HCT116 (cell line): ENCODE measurements at regions not wholly inside any gene's neighbourhood (a gene's known extent, or its start where the extent isn't known, plus 50 kb on each side); places are given as distances from the start of the nearest gene placed in this dataset.

ENCODE experiments used
- ATAC-seq: fragments of 200-7000 bp; cut with Tn5 transposase; 2 replicates; pipeline ENCODE4 v1.9.1; 2020; ENCODE audit warnings: mild to moderate bottlenecking, moderate library complexity
- BruUV-seq: library from RNA; stranded (reverse); fragments of 400-500 nt; replicated peaks from 2 replicates; lab custom pipeline; 2021; lab: Mats Ljungman, UMichigan
- CTCF ChIA-PET: fragments of 300-600 bp; sonication (Branson Sonifier 250); formaldehyde crosslinking; loops from one replicate; lab custom pipeline; 2021; ENCODE audit warnings: antibody characterized with exemption; lab: Charles Lee
- POLR2A ChIA-PET: fragments of 300-600, 350-600 bp; sonication (Branson Sonifier 250); formaldehyde crosslinking; loops from one replicate; lab custom pipeline; 2021; ENCODE audit warnings: antibody characterized with exemption; lab: Charles Lee
- RAD21 ChIA-PET, 2 experiments: fragments of 300-600 bp; sonication (Branson Sonifier 250); formaldehyde crosslinking; loops; one replicate each; lab custom pipeline; 2023; ENCODE audit warnings: low total read pairs in 2 of 2; ENCODE audit not compliant: uncharacterized antibody in 2 of 2, unreplicated experiment in 2 of 2, low non-redundant PET in 1 of 2; lab: Charles Lee
- DNase-seq: peaks from one replicate; pipeline ENCODE4 v3.0.0-alpha.2; 2010; ENCODE audit warnings: low read depth, low spot score
- H2AFZ ChIP-seq: fragments of 200-600 bp; shearing (Covaris generic), sonication (generic); 2 replicates; pipeline ENCODE4 v1.6.1; 2017; ENCODE audit warnings: low read depth, mixed run types, mixed read lengths, antibody characterized with exemption, low read length; ENCODE audit not compliant: poor library complexity, severe bottlenecking
- H3K27ac ChIP-seq: 2 replicates; pipeline ENCODE4 v1.5.1; 2012; ENCODE audit warnings: low read depth, low read length
- H3K27me3 ChIP-seq: fragments of 200-600 bp; sonication (generic); 2 replicates; pipeline ENCODE4 v1.6.1; 2016; ENCODE audit warnings: mixed run types, low read length, mixed read lengths; ENCODE audit not compliant: insufficient read depth
- H3K36me3 ChIP-seq, 2 experiments: fragments of 200-500 bp in 1 of 2; fragments of 200-600 bp in 1 of 2; sonication (Bioruptor generic) in 1 of 2; sonication (generic) in 1 of 2; 2 replicates each; pipeline versions ENCODE4 v1.5.1 to v1.6.1; 2014 to 2016; ENCODE audit warnings: low read length in 2 of 2, inconsistent platforms in 1 of 2, mixed read lengths in 1 of 2, mixed run types in 1 of 2; ENCODE audit not compliant: insufficient read depth in 2 of 2, control insufficient read depth in 1 of 2
- H3K4me1 ChIP-seq, 2 experiments: fragments of 200-600 bp in 1 of 2; sonication (generic) in 1 of 2; 2 replicates each; pipeline versions ENCODE4 v1.5.1 to v1.6.1; 2012 to 2017; ENCODE audit warnings: low read length in 2 of 2, inconsistent platforms in 1 of 2, mild to moderate bottlenecking in 1 of 2, mixed read lengths in 1 of 2, mixed run types in 1 of 2, moderate library complexity in 1 of 2; ENCODE audit not compliant: insufficient read depth in 2 of 2, control insufficient read depth in 1 of 2
- H3K4me2 ChIP-seq: fragments of 200-600 bp; sonication (generic); 2 replicates; pipeline ENCODE4 v1.6.1; 2017; ENCODE audit warnings: mixed run types, low read length, mixed read lengths
- H3K4me3 ChIP-seq, 2 experiments: fragments of 200-600 bp in 1 of 2; sonication (generic) in 1 of 2; replicated peaks in 1 of 2; 2 replicates each; pipeline ENCODE4 v1.5.1; 2011 to 2016; ENCODE audit warnings: low read length in 2 of 2, control low read depth in 1 of 2, low read depth in 1 of 2, mild to moderate bottlenecking in 1 of 2, mixed read lengths in 1 of 2, mixed run types in 1 of 2
- H3K79me2 ChIP-seq: fragments of 200-600 bp; sonication (generic); 2 replicates; pipeline ENCODE4 v1.6.1; 2017; ENCODE audit warnings: mild to moderate bottlenecking, mixed run types, low read length, moderate library complexity, mixed read lengths; ENCODE audit not compliant: insufficient read depth
- H3K9ac ChIP-seq: fragments of 200-600 bp; sonication (generic); 2 replicates; pipeline ENCODE4 v1.6.1; 2016; ENCODE audit warnings: low read length, mixed read lengths
- H3K9me2 ChIP-seq: fragments of 200-600 bp; sonication (generic), shearing (Covaris generic); 2 replicates; pipeline ENCODE4 v1.6.1; 2017; ENCODE audit warnings: mixed run types, mild to moderate bottlenecking, moderate library complexity; ENCODE audit not compliant: insufficient read depth
- H3K9me3 ChIP-seq, 2 experiments: fragments of 200-500 bp in 1 of 2; fragments of 200-600 bp in 1 of 2; sonication (Bioruptor generic) in 1 of 2; sonication (generic) in 1 of 2; 2 replicates each; pipeline ENCODE4 v1.6.1; 2014 to 2017; ENCODE audit warnings: low read length in 2 of 2, mixed read lengths in 2 of 2, inconsistent platforms in 1 of 2, low read depth in 1 of 2, mild to moderate bottlenecking in 1 of 2, mixed run types in 1 of 2, moderate library complexity in 1 of 2; ENCODE audit not compliant: control insufficient read depth in 1 of 2, insufficient read depth in 1 of 2
- H4K20me1 ChIP-seq: fragments of 200-600 bp; sonication (generic), shearing (Covaris generic); 2 replicates; pipeline ENCODE4 v1.6.1; 2017; ENCODE audit warnings: mixed run types, mild to moderate bottlenecking, moderate library complexity; ENCODE audit not compliant: insufficient read depth
- CBX3 ChIP-seq: IDR thresholded peaks from 2 replicates; pipeline ENCODE4 v1.6.1; 2012; ENCODE audit warnings: low read depth
- CEBPB ChIP-seq: IDR thresholded peaks from 2 replicates; pipeline ENCODE4 v1.6.1; 2012; ENCODE audit warnings: low read depth
- CTCF ChIP-seq, 3 experiments: fragments of 200-600 bp in 1 of 3; sonication (generic) in 1 of 3; IDR thresholded peaks in 2 of 3; conservative IDR thresholded peaks in 1 of 3; 2 replicates each; pipeline ENCODE4 v1.5.1; 2012 to 2017; ENCODE audit warnings: low read depth in 2 of 3, low read length in 2 of 3, antibody characterized with exemption in 1 of 3, borderline replicate concordance in 1 of 3, control low read depth in 1 of 3, mild to moderate bottlenecking in 1 of 3, mixed read lengths in 1 of 3, mixed run types in 1 of 3, moderate library complexity in 1 of 3; ENCODE audit not compliant: insufficient read depth in 1 of 3
- ELF1 ChIP-seq: IDR thresholded peaks from 2 replicates; pipeline ENCODE4 v1.6.1; 2012; ENCODE audit warnings: low read depth, borderline replicate concordance
- EZH2 ChIP-seq: fragments of 200-600 bp; sonication (generic); IDR thresholded peaks from 2 replicates; pipeline ENCODE4 v1.6.1; 2017; ENCODE audit warnings: antibody characterized with exemption, mixed run types
- EZH2phosphoT487 ChIP-seq: fragments of 200-600 bp; IDR thresholded peaks from 2 replicates; pipeline ENCODE4 v1.6.1; 2018; ENCODE audit warnings: antibody characterized with exemption, borderline replicate concordance
- FOSL1 ChIP-seq: IDR thresholded peaks from 2 replicates; pipeline ENCODE4 v1.6.1; 2012; ENCODE audit warnings: low read depth
- JUND ChIP-seq: IDR thresholded peaks from 2 replicates; pipeline ENCODE4 v1.6.1; 2012
- MAX ChIP-seq: IDR thresholded peaks from 2 replicates; pipeline ENCODE4 v1.6.1; 2012
- POLR2A ChIP-seq: IDR thresholded peaks from 2 replicates; pipeline ENCODE4 v1.7.0; 2011; ENCODE audit warnings: borderline replicate concordance; ENCODE audit not compliant: insufficient read depth, insufficient read length; ENCODE audit errors: extremely low read depth
- REST ChIP-seq: IDR thresholded peaks from 2 replicates; pipeline ENCODE4 v1.6.1; 2012; ENCODE audit warnings: low read depth
- SIN3A ChIP-seq: IDR thresholded peaks from 2 replicates; pipeline ENCODE4 v1.6.1; 2012; ENCODE audit warnings: low read depth
- YY1 ChIP-seq: IDR thresholded peaks from 2 replicates; pipeline ENCODE4 v1.6.1; 2011; ENCODE audit warnings: low read length, low read depth, moderate library complexity, mild to moderate bottlenecking; ENCODE audit not compliant: insufficient replicate concordance; ENCODE audit errors: extremely low read depth
- ZBTB33 ChIP-seq: IDR thresholded peaks from 2 replicates; pipeline ENCODE4 v1.6.1; 2011; ENCODE audit warnings: mild to moderate bottlenecking, low read length, moderate library complexity; ENCODE audit not compliant: insufficient replicate concordance; ENCODE audit errors: extremely low read depth
- ZFX ChIP-seq: fragments of 450-650 bp; IDR thresholded peaks from 2 replicates; pipeline ENCODE4 v1.6.1; 2017
- intact Hi-C: fragments of 100-400 bp; cut with micrococcal nuclease; formaldehyde crosslinking; loops from 2 replicates; pipeline ENCODE4 v1.10.0; 2022

GRCh38 chr6:19999319-20000191 is 162.4 kb downstream of the ID4 start (continued):
- TF ChIP-seq CTCF (IDR thresholded peaks at IDR 0.05 in 2 of 3, conservative IDR thresholded peaks at IDR 0.05 in 1 of 3; ENCODE audit: borderline replicate concordance in 1 of 3, insufficient read depth in 1 of 3, low read depth in 2 of 3, low read length in 2 of 3) (no peak), EZH2 (no peak), MAX (no peak), FOSL1 (no peak), REST (no peak), CBX3 (0 out of 2 replicates have a peak, but pooled peaks have one; percentile 23), CEBPB (no peak)

GRCh38 chr6:20001286-20001685 is 164.1 kb downstream of the ID4 start:
- CTCF ChIA-PET: no interaction called here
- Histone ChIP-seq H2AFZ (no peak overlapping the region), H3K27ac (no peak overlapping the region)
- TF ChIP-seq ELF1 (no peak), SIN3A (no peak), CEBPB (no peak), ZFX (no peak), ZBTB33 (no peak), JUND (no peak), POLR2A (no peak), YY1 (no peak), EZH2phosphoT487 (no peak)

More at GRCh38 chr6:20001286-20001685, 164.1 kb downstream of the ID4 start:
- no TSS peak for BruUV-seq
- Histone ChIP-seq H3K36me3 (no peaks in the 10 kb centered on the region), H3K9ac (no peak overlapping the region), H4K20me1 (no peaks in the 10 kb centered on the region), H3K27me3 (peaks cover 7% of the 10 kb centered on the region; the same call in 1 of the 2 replicates), H3K9me2 (peaks cover 4% of the 10 kb centered on the region; the same call in 1 of the 2 replicates), H3K79me2 (no peaks in the 10 kb centered on the region), H3K9me3 (no peaks in the 10 kb centered on the region), H3K4me3 (no peak overlapping the region), H3K4me1 (no peaks in the 10 kb centered on the region), H3K4me2 (no peak overlapping the region)
- intact Hi-C loops: no loop called here
- DNase-seq (no peak), ATAC-seq (no peak)
- ChIA-PET POLR2A (no interaction called here), RAD21 (no interaction called here)
